Heart left ventricle (tissue), 13 donors: ENCODE measurements at regions not wholly inside any gene's neighbourhood (a gene's known extent, or its start where the extent isn't known, plus 50 kb on each side); places are given as distances from the start of the nearest gene placed in this dataset.

Experiments
- CTCF ChIP-seq, 12 donors: fragments of 200-600 bp; sonication (generic) in 4 of 12; IDR thresholded peaks; one replicate each; pipeline versions ENCODE4 v1.5.0 to v1.8.0; 2018 to 2022; ENCODE audit warnings: antibody characterized with exemption in 12 of 12, mild to moderate bottlenecking in 5 of 12
- POLR2A ChIP-seq, 2 donors: fragments of 450-650 bp; IDR thresholded peaks; one replicate each; pipeline ENCODE4 v1.6.1; 2017; ENCODE audit warnings: antibody characterized with exemption in 2 of 2, mild to moderate bottlenecking in 2 of 2, moderate library complexity in 2 of 2
- donor health status: ischemic (EF 13 %, LVEDD 7.1; RV severe dilation, severe dysfunction).
- donor health status: DM: no; HTN: yes; CAD: no.
- donor health status: DM: no; HTN: no; CAD: no.
- donor health status: ischemic (EF 25% LVEDD 6.9; RV normal size, moderate dysfunction).
- donor health status: ischemic (EF 25% LVEDD 5.7; RV mildly dilated, moderate dysfunction).
- donor health status: ischemic (EF 35%, LVEDD 5.7; RV mildly dilated, moderate dysfunction).
- donor health status: nonischemic (EF 11% LVEDD 7.7; RV severe dilation, severe dysfunction).
- donor health status: DM: yes; HTN: yes; CAD: no.
- donor health status: PGD.
- donor health status: ischemic (EF 29% LVEDD 5.4; RV normal size, mild dysfunction).
- donor health status: nonischemic (EF 23%, LVEDD 6.1; RV moderate dilation, normal function).

- TF ChIP-seq CTCF (IDR thresholded peaks at IDR 0.05) (no peak), POLR2A (IDR thresholded peaks at IDR 0.05) (no peak)
These were observed 139.4 kb upstream of the PPP1R26 start for GRCh38 chr9:135340143-135340655.
